HCT116 (cell line): ENCODE measurements at regions not wholly inside any gene's neighbourhood (a gene's known extent, or its start where the extent isn't known, plus 50 kb on each side); places are given as distances from the start of the nearest gene placed in this dataset.

Experiments
- ATAC-seq: fragments of 200-7000 bp; cut with Tn5 transposase; 2 replicates; pipeline ENCODE4 v1.9.1; 2020; ENCODE audit warnings: mild to moderate bottlenecking, moderate library complexity
- BruUV-seq: library from RNA; stranded (reverse); fragments of 400-500 nt; replicated peaks from 2 replicates; lab custom pipeline; 2021; lab: Mats Ljungman, UMichigan
- CTCF ChIA-PET: fragments of 300-600 bp; sonication (Branson Sonifier 250); formaldehyde crosslinking; loops from one replicate; lab custom pipeline; 2021; ENCODE audit warnings: antibody characterized with exemption; lab: Charles Lee
- POLR2A ChIA-PET: fragments of 300-600, 350-600 bp; sonication (Branson Sonifier 250); formaldehyde crosslinking; loops from one replicate; lab custom pipeline; 2021; ENCODE audit warnings: antibody characterized with exemption; lab: Charles Lee
- RAD21 ChIA-PET, 2 experiments: fragments of 300-600 bp; sonication (Branson Sonifier 250); formaldehyde crosslinking; loops; one replicate each; lab custom pipeline; 2023; ENCODE audit warnings: low total read pairs in 2 of 2; ENCODE audit not compliant: uncharacterized antibody in 2 of 2, unreplicated experiment in 2 of 2, low non-redundant PET in 1 of 2; lab: Charles Lee
- DNase-seq: peaks from one replicate; pipeline ENCODE4 v3.0.0-alpha.2; 2010; ENCODE audit warnings: low read depth, low spot score
- H2AFZ ChIP-seq: fragments of 200-600 bp; shearing (Covaris generic), sonication (generic); 2 replicates; pipeline ENCODE4 v1.6.1; 2017; ENCODE audit warnings: low read depth, mixed run types, mixed read lengths, antibody characterized with exemption, low read length; ENCODE audit not compliant: poor library complexity, severe bottlenecking
- H3K27ac ChIP-seq: 2 replicates; pipeline ENCODE4 v1.5.1; 2012; ENCODE audit warnings: low read depth, low read length
- H3K27me3 ChIP-seq: fragments of 200-600 bp; sonication (generic); 2 replicates; pipeline ENCODE4 v1.6.1; 2016; ENCODE audit warnings: mixed run types, low read length, mixed read lengths; ENCODE audit not compliant: insufficient read depth
- H3K36me3 ChIP-seq, 2 experiments: fragments of 200-500 bp in 1 of 2; fragments of 200-600 bp in 1 of 2; sonication (Bioruptor generic) in 1 of 2; sonication (generic) in 1 of 2; 2 replicates each; pipeline versions ENCODE4 v1.5.1 to v1.6.1; 2014 to 2016; ENCODE audit warnings: low read length in 2 of 2, inconsistent platforms in 1 of 2, mixed read lengths in 1 of 2, mixed run types in 1 of 2; ENCODE audit not compliant: insufficient read depth in 2 of 2, control insufficient read depth in 1 of 2
- H3K4me1 ChIP-seq, 2 experiments: fragments of 200-600 bp in 1 of 2; sonication (generic) in 1 of 2; 2 replicates each; pipeline versions ENCODE4 v1.5.1 to v1.6.1; 2012 to 2017; ENCODE audit warnings: low read length in 2 of 2, inconsistent platforms in 1 of 2, mild to moderate bottlenecking in 1 of 2, mixed read lengths in 1 of 2, mixed run types in 1 of 2, moderate library complexity in 1 of 2; ENCODE audit not compliant: insufficient read depth in 2 of 2, control insufficient read depth in 1 of 2
- H3K4me2 ChIP-seq: fragments of 200-600 bp; sonication (generic); 2 replicates; pipeline ENCODE4 v1.6.1; 2017; ENCODE audit warnings: mixed run types, low read length, mixed read lengths
- H3K4me3 ChIP-seq, 2 experiments: fragments of 200-600 bp in 1 of 2; sonication (generic) in 1 of 2; replicated peaks in 1 of 2; 2 replicates each; pipeline ENCODE4 v1.5.1; 2011 to 2016; ENCODE audit warnings: low read length in 2 of 2, control low read depth in 1 of 2, low read depth in 1 of 2, mild to moderate bottlenecking in 1 of 2, mixed read lengths in 1 of 2, mixed run types in 1 of 2
- H3K79me2 ChIP-seq: fragments of 200-600 bp; sonication (generic); 2 replicates; pipeline ENCODE4 v1.6.1; 2017; ENCODE audit warnings: mild to moderate bottlenecking, mixed run types, low read length, moderate library complexity, mixed read lengths; ENCODE audit not compliant: insufficient read depth
- H3K9ac ChIP-seq: fragments of 200-600 bp; sonication (generic); 2 replicates; pipeline ENCODE4 v1.6.1; 2016; ENCODE audit warnings: low read length, mixed read lengths
- H3K9me2 ChIP-seq: fragments of 200-600 bp; sonication (generic), shearing (Covaris generic); 2 replicates; pipeline ENCODE4 v1.6.1; 2017; ENCODE audit warnings: mixed run types, mild to moderate bottlenecking, moderate library complexity; ENCODE audit not compliant: insufficient read depth
- H3K9me3 ChIP-seq, 2 experiments: fragments of 200-500 bp in 1 of 2; fragments of 200-600 bp in 1 of 2; sonication (Bioruptor generic) in 1 of 2; sonication (generic) in 1 of 2; 2 replicates each; pipeline ENCODE4 v1.6.1; 2014 to 2017; ENCODE audit warnings: low read length in 2 of 2, mixed read lengths in 2 of 2, inconsistent platforms in 1 of 2, low read depth in 1 of 2, mild to moderate bottlenecking in 1 of 2, mixed run types in 1 of 2, moderate library complexity in 1 of 2; ENCODE audit not compliant: control insufficient read depth in 1 of 2, insufficient read depth in 1 of 2
- H4K20me1 ChIP-seq: fragments of 200-600 bp; sonication (generic), shearing (Covaris generic); 2 replicates; pipeline ENCODE4 v1.6.1; 2017; ENCODE audit warnings: mixed run types, mild to moderate bottlenecking, moderate library complexity; ENCODE audit not compliant: insufficient read depth
- ELF1 ChIP-seq: IDR thresholded peaks from 2 replicates; pipeline ENCODE4 v1.6.1; 2012; ENCODE audit warnings: low read depth, borderline replicate concordance
- POLR2A ChIP-seq: IDR thresholded peaks from 2 replicates; pipeline ENCODE4 v1.7.0; 2011; ENCODE audit warnings: borderline replicate concordance; ENCODE audit not compliant: insufficient read depth, insufficient read length; ENCODE audit errors: extremely low read depth
- SP1 ChIP-seq: IDR thresholded peaks from 2 replicates; pipeline ENCODE4 v1.6.1; 2012; ENCODE audit warnings: low read depth
- ZFX ChIP-seq: fragments of 450-650 bp; IDR thresholded peaks from 2 replicates; pipeline ENCODE4 v1.6.1; 2017
- ZNF274 ChIP-seq: fragments of 200-500 bp; sonication (Bioruptor generic); IDR thresholded peaks from 2 replicates; pipeline ENCODE4 v1.6.1; 2014; ENCODE audit warnings: mild to moderate bottlenecking, low read depth, low read length, inconsistent platforms
- intact Hi-C: fragments of 100-400 bp; cut with micrococcal nuclease; formaldehyde crosslinking; loops from 2 replicates; pipeline ENCODE4 v1.10.0; 2022
- TF ChIP-seq, protein P1 (sequence below), 3 experiments: fragments of 200-600 bp in 1 of 3; sonication (generic) in 1 of 3; IDR thresholded peaks in 2 of 3; conservative IDR thresholded peaks in 1 of 3; 2 replicates each; pipeline ENCODE4 v1.5.1; 2012 to 2017; ENCODE audit warnings: low read depth in 2 of 3, low read length in 2 of 3, antibody characterized with exemption in 1 of 3, borderline replicate concordance in 1 of 3, control low read depth in 1 of 3, mild to moderate bottlenecking in 1 of 3, mixed read lengths in 1 of 3, mixed run types in 1 of 3, moderate library complexity in 1 of 3; ENCODE audit not compliant: insufficient read depth in 1 of 3
- TF ChIP-seq, protein P2 (sequence below): IDR thresholded peaks from 2 replicates; pipeline ENCODE4 v1.6.1; 2012

DNA sequence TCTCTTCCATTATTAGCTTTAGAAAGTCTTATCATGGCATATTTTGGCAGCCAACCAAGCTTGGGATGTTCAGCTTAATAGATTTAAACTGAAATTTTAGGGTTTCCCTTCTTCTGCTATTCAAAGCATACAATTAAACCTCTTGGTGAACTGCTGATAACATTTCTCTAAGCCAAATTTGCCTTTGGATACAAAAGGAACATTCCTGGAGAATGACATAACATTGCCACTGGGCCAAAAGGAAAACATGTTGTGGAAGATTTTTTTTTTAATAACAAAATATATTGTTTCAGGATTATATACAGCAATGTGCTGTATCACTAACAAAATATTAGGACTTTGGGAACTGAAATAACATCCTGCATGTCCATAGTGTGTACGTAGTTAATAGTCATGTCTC is 215.1 kb upstream of the TBX18 start:
- ChIA-PET RAD21 (no interaction called here), POLR2A (no interaction called here), CTCF (interaction anchor here (1.2 kb wide), 1 partner anchor 344 kb away, joined by 3 read pairs; no protein-coding TSS in a partner anchor)
- H3K4me2 ChIP-seq: no peak overlapping the region
- ATAC-seq: no peak
- H3K27ac ChIP-seq: no peak overlapping the region
- H3K9me2 ChIP-seq: no peaks in the 10 kb centered on the region
- H3K9ac ChIP-seq: no peak overlapping the region
- H3K79me2 ChIP-seq: no peaks in the 10 kb centered on the region
- no peaks in the 10 kb centered on the region for H3K4me1 ChIP-seq
- no peaks in the 10 kb centered on the region for H3K9me3 ChIP-seq
- no peaks in the 10 kb centered on the region for H4K20me1 ChIP-seq
- H2AFZ ChIP-seq: no peak overlapping the region
- no peak for TF ChIP-seq ZNF274
- no peak for TF ChIP-seq ZFX
- TF ChIP-seq SP1: no peak
- no peak for TF ChIP-seq POLR2A
- TF ChIP-seq, protein P1, sequence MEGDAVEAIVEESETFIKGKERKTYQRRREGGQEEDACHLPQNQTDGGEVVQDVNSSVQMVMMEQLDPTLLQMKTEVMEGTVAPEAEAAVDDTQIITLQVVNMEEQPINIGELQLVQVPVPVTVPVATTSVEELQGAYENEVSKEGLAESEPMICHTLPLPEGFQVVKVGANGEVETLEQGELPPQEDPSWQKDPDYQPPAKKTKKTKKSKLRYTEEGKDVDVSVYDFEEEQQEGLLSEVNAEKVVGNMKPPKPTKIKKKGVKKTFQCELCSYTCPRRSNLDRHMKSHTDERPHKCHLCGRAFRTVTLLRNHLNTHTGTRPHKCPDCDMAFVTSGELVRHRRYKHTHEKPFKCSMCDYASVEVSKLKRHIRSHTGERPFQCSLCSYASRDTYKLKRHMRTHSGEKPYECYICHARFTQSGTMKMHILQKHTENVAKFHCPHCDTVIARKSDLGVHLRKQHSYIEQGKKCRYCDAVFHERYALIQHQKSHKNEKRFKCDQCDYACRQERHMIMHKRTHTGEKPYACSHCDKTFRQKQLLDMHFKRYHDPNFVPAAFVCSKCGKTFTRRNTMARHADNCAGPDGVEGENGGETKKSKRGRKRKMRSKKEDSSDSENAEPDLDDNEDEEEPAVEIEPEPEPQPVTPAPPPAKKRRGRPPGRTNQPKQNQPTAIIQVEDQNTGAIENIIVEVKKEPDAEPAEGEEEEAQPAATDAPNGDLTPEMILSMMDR (IDR thresholded peaks at IDR 0.05 in 2 of 3, conservative IDR thresholded peaks at IDR 0.05 in 1 of 3; ENCODE audit: borderline replicate concordance in 1 of 3, insufficient read depth in 1 of 3, low read depth in 2 of 3, low read length in 2 of 3): no peak
- intact Hi-C loops: no loop called here
- DNase-seq: no peak
- no TSS peak for BruUV-seq
- H3K4me3 ChIP-seq: no peak overlapping the region
- no peaks in the 10 kb centered on the region for H3K27me3 ChIP-seq
- no peaks in the 10 kb centered on the region for H3K36me3 ChIP-seq

DNA sequence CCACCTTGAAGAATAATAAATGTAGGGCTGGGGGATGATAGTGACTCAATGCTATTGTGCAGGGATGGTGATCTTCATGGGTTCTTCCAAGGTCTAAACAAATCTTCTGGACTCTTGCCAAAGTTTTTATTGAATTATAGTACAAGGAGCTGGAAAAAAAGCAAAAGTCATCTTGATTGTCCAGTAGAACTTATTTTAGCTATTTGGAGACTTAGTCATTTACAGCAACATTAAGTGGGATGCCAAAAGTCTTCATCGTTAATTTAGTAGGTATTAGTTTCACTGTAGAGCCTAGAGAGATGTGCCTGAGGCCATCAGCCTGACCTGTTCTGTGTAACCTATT is 212.9 kb upstream of the TBX18 start:
- H3K4me2 ChIP-seq: no peak overlapping the region
- ATAC-seq (no peak), DNase-seq (no peak)
- H3K36me3 ChIP-seq: no peaks in the 10 kb centered on the region
- no peaks in the 10 kb centered on the region for H4K20me1 ChIP-seq
- intact Hi-C loops: no loop called here
- H3K27me3 ChIP-seq: no peaks in the 10 kb centered on the region
- no peak overlapping the region for H3K9ac ChIP-seq
- H3K4me3 ChIP-seq: no peak overlapping the region
- H3K79me2 ChIP-seq: no peaks in the 10 kb centered on the region
- no peaks in the 10 kb centered on the region for H3K4me1 ChIP-seq
- no peaks in the 10 kb centered on the region for H3K9me2 ChIP-seq
- POLR2A ChIA-PET: interaction anchor here (0.6 kb wide), 1 partner anchor 208 kb away, joined by 4 read pairs; no protein-coding TSS in a partner anchor
- no peaks in the 10 kb centered on the region for H3K9me3 ChIP-seq
- no peak overlapping the region for H2AFZ ChIP-seq
- CTCF ChIA-PET: no interaction called here
- H3K27ac ChIP-seq: no peak overlapping the region
- RAD21 ChIA-PET: no interaction called here
- BruUV-seq: no TSS peak
- TF ChIP-seq, protein P2, sequence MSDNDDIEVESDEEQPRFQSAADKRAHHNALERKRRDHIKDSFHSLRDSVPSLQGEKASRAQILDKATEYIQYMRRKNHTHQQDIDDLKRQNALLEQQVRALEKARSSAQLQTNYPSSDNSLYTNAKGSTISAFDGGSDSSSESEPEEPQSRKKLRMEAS: no peak
- TF ChIP-seq ELF1 (no peak), SP1 (no peak)
